ENCODE measurements at regions not wholly inside any gene's neighbourhood (a gene's known extent, or its start where the extent isn't known, plus 50 kb on each side); places are given as distances from the start of the nearest gene placed in this dataset.

DNA sequence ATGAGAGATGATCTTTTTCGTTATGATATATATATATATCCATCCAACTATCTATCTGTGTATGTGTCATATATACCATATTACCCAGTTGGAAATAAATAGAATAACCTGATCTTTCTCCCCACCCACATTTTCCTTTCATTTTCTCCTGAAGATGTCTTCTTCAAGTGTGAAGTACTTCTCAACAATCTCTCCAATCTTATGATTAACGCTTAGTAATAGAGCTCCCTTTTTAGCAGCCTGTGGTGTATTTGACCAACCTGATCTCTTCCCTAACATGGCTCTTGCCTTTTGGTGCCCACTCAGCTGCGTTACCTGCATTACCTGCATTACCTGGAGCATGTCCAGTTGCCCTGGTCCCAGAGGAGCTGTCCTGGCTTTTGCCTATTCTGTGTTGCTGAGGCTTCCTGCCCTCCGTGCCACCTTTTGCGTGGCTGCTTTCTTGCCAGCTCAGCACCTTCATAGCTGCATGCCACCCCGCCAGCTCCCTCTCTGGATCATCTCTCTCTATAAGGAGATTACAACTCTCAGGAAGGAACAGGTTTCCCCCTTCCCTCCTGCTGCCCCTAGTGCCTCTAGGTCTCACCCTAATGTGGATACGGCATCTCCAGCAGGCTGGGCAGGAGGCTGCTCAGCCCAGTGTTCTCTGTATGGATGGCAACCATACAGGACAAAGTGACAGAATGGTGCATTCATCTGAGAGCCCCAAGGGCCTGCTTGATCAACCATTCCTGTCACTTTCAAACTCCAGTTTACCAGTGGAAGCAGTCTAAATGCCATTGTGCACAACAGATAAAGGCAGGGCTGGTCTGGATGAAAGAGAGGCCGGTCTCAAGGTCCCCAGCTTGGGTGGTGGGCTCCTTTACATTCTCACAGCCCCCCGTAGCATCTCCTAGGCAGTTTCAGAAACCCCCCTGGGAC, 126.7 kb downstream of the GADD45G start:
- no peak for TF ChIP-seq POLR2A (IDR thresholded peaks at IDR 0.05; ENCODE audit: borderline replicate concordance, extremely low read depth, insufficient read depth, insufficient read length)
- TF ChIP-seq, protein P1, sequence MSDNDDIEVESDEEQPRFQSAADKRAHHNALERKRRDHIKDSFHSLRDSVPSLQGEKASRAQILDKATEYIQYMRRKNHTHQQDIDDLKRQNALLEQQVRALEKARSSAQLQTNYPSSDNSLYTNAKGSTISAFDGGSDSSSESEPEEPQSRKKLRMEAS (IDR thresholded peaks at IDR 0.05): no peak
